GM23338 (cell line): ENCODE measurements at regions not wholly inside any gene's neighbourhood (a gene's known extent, or its start where the extent isn't known, plus 50 kb on each side); places are given as distances from the start of the nearest gene placed in this dataset.

ENCODE experiments used
- ATAC-seq: fragments of 200-7000 bp; cut with Tn5 transposase; 3 replicates; pipeline ENCODE4 v1.9.1; 2020
- DNase-seq: peaks from one replicate; pipeline ENCODE4 v3.0.0-alpha.2; 2015; ENCODE audit warnings: low spot score
- H2AFZ ChIP-seq: fragments of 200-600 bp; sonication (generic); 2 replicates; pipeline ENCODE4 v1.8.0; 2016; ENCODE audit warnings: antibody characterized with exemption, mild to moderate bottlenecking, moderate library complexity
- H3F3A ChIP-seq: fragments of 200-600 bp; sonication (generic); replicated peaks from 2 replicates; pipeline ENCODE4 v1.8.0; 2017; ENCODE audit warnings: antibody characterized with exemption, mixed run types, low read depth
- H3K27ac ChIP-seq: fragments of 200-600 bp; sonication (generic); 2 replicates; pipeline ENCODE4 v1.6.1; 2016; ENCODE audit warnings: low read depth
- H3K27me3 ChIP-seq: fragments of 200-600 bp; sonication (generic); 2 replicates; pipeline ENCODE4 v1.8.0; 2016; ENCODE audit warnings: mild to moderate bottlenecking, mixed run types, moderate library complexity; ENCODE audit not compliant: insufficient read depth
- H3K36me3 ChIP-seq: fragments of 200-600 bp; sonication (generic); 2 replicates; pipeline ENCODE4 v1.8.0; 2016; ENCODE audit warnings: mild to moderate bottlenecking; ENCODE audit not compliant: insufficient read depth
- H3K4me1 ChIP-seq: fragments of 200-600 bp; sonication (generic); 2 replicates; pipeline ENCODE4 v1.8.0; 2016; ENCODE audit warnings: mild to moderate bottlenecking, moderate library complexity; ENCODE audit not compliant: insufficient read depth
- H3K4me2 ChIP-seq: fragments of 200-600 bp; sonication (generic); 2 replicates; pipeline ENCODE4 v1.7.1; 2017; ENCODE audit warnings: mixed run types
- H3K4me3 ChIP-seq: fragments of 200-600 bp; sonication (generic); 2 replicates; pipeline ENCODE4 v1.6.1; 2016; ENCODE audit warnings: mixed run types
- H3K79me2 ChIP-seq: fragments of 200-600 bp; sonication (generic); replicated peaks from 2 replicates; pipeline ENCODE4 v1.8.0; 2017; ENCODE audit warnings: mild to moderate bottlenecking; ENCODE audit not compliant: insufficient read depth
- H3K9me2 ChIP-seq: fragments of 200-600 bp; sonication (generic); 2 replicates; pipeline ENCODE4 v1.8.0; 2017; ENCODE audit not compliant: insufficient read depth
- H4K20me1 ChIP-seq: fragments of 200-600 bp; sonication (generic); replicated peaks from 2 replicates; pipeline ENCODE4 v1.8.0; 2017; ENCODE audit warnings: mild to moderate bottlenecking; ENCODE audit not compliant: insufficient read depth
- H3K27ac Mint-ChIP-seq: 2 replicates; pipeline ENCODE4 v1.8.0; 2020; ENCODE audit warnings: inconsistent platforms, mild to moderate bottlenecking, moderate library complexity, mixed read lengths
- H3K27me3 Mint-ChIP-seq: 3 replicates; pipeline ENCODE4 v1.8.0; 2022; ENCODE audit warnings: low read depth, mild to moderate bottlenecking, moderate library complexity, mixed read lengths, inconsistent platforms; ENCODE audit not compliant: insufficient read depth, poor library complexity
- H3K36me3 Mint-ChIP-seq: 3 replicates; pipeline ENCODE4 v1.8.0; 2021; ENCODE audit warnings: low read depth, mild to moderate bottlenecking, inconsistent platforms, moderate library complexity, mixed read lengths
- H3K4me1 Mint-ChIP-seq: 3 replicates; pipeline ENCODE4 v1.8.0; 2020; ENCODE audit warnings: mild to moderate bottlenecking, inconsistent platforms, mixed read lengths
- H3K4me3 Mint-ChIP-seq: 3 replicates; pipeline ENCODE4 v1.8.0; 2021; ENCODE audit warnings: moderate library complexity, mild to moderate bottlenecking, inconsistent platforms, mixed read lengths
- H3K9me3 Mint-ChIP-seq: 3 replicates; pipeline ENCODE4 v1.8.0; 2020; ENCODE audit warnings: moderate library complexity, mild to moderate bottlenecking, inconsistent platforms, mixed read lengths
- CREB1 ChIP-seq: fragments of 250-450 bp; sonication (Bioruptor Pico); IDR thresholded peaks from 2 replicates; pipeline ENCODE4 v1.5.0; 2020; ENCODE audit warnings: low read depth, mild to moderate bottlenecking, moderate library complexity
- EZH2 ChIP-seq: fragments of 200-600 bp; sonication (generic); IDR thresholded peaks from one replicate; pipeline ENCODE4 v1.8.0; 2017; ENCODE audit warnings: antibody characterized with exemption, mild to moderate bottlenecking, low read depth; ENCODE audit not compliant: unreplicated experiment
- EZH2phosphoT487 ChIP-seq: fragments of 200-600 bp; sonication (generic); IDR thresholded peaks from one replicate; pipeline ENCODE4 v1.8.1; 2018; ENCODE audit warnings: antibody characterized with exemption; ENCODE audit not compliant: unreplicated experiment
- JUNB ChIP-seq: IDR thresholded peaks from one replicate; pipeline ENCODE4 v1.6.1; 2016; ENCODE audit warnings: antibody characterized with exemption; ENCODE audit not compliant: unreplicated experiment
- NANOG ChIP-seq: IDR thresholded peaks from 2 replicates; pipeline ENCODE4 v1.6.1; 2016; ENCODE audit warnings: antibody characterized with exemption, borderline replicate concordance
- POLR2AphosphoS5 ChIP-seq: IDR thresholded peaks from 2 replicates; pipeline ENCODE4 v1.6.1; 2016; ENCODE audit warnings: antibody characterized with exemption, low read depth
- REST ChIP-seq: IDR thresholded peaks from one replicate; pipeline ENCODE4 v1.6.1; 2018; ENCODE audit warnings: antibody characterized with exemption; ENCODE audit not compliant: unreplicated experiment
- STAT1 ChIP-seq: IDR thresholded peaks from one replicate; pipeline ENCODE4 v1.6.1; 2016; ENCODE audit warnings: antibody characterized with exemption; ENCODE audit not compliant: unreplicated experiment
- ZNF114 ChIP-seq: fragments of 250-450 bp; sonication (Bioruptor Pico); IDR thresholded peaks from 2 replicates; pipeline ENCODE4 v1.5.0; 2020; ENCODE audit warnings: mild to moderate bottlenecking, moderate library complexity
- ZNF331 ChIP-seq: fragments of 250-450 bp; sonication (Bioruptor Pico); IDR thresholded peaks from 2 replicates; pipeline ENCODE4 v1.5.0; 2020; ENCODE audit warnings: low read depth, mild to moderate bottlenecking, moderate library complexity
- ZNF462 ChIP-seq: fragments of 250-450 bp; sonication (Bioruptor Pico); IDR thresholded peaks from 2 replicates; pipeline ENCODE4 v1.5.0; 2020; ENCODE audit warnings: mild to moderate bottlenecking, moderate library complexity
- TF ChIP-seq, protein P1 (sequence below), 2 experiments: fragments of 200-600 bp in 1 of 2; sonication (generic) in 1 of 2; conservative IDR thresholded peaks; 2 replicates each; pipeline versions ENCODE4 v1.5.1 to v1.6.1; 2016 to 2017; ENCODE audit warnings: antibody characterized with exemption in 2 of 2, low read depth in 2 of 2, mild to moderate bottlenecking in 2 of 2, moderate library complexity in 1 of 2
- TF ChIP-seq, protein P2 (sequence below): IDR thresholded peaks from 2 replicates; pipeline ENCODE4 v1.6.1; 2016; ENCODE audit warnings: antibody characterized with exemption

DNA sequence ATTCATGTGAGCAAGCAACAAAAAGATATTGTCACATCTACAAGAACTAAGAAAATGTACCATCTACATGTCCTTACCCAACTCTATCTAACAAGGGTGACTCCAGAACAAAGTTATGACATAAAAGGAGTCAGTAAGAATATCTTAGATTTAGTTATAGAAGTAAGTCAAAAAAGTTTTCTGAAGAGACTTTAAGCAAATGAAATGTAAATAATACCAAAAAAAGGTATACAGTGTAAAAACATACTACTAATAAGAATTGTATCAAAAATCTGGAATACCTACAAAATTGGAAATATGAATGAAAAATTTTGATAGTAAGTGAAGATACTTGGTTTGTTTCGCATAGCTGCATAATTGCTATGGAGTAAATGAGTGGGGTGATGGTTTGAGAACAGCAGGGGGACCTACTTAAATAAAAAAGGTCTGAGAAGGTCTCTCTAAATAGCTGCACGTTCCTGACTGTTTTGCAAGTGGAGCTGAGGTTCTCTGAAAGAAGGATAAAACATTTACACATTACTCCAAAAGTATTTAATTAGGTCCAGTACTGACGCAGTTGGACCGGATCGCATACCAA is 51.0 kb upstream of the ENPP6 start:
- no peak for ATAC-seq
- Mint-ChIP-seq H3K36me3 (peaks cover 10% of the 10 kb centered on the region), H3K9me3 (peaks cover 17% of the 10 kb centered on the region), H3K27ac (no peak overlapping the region), H3K4me1 (peaks cover 23% of the 10 kb centered on the region), H3K27me3 (peaks cover 24% of the 10 kb centered on the region), H3K4me3 (no peak overlapping the region)
- H4K20me1 ChIP-seq, result no peaks in the 10 kb centered on the region
- TF ChIP-seq, protein P1, sequence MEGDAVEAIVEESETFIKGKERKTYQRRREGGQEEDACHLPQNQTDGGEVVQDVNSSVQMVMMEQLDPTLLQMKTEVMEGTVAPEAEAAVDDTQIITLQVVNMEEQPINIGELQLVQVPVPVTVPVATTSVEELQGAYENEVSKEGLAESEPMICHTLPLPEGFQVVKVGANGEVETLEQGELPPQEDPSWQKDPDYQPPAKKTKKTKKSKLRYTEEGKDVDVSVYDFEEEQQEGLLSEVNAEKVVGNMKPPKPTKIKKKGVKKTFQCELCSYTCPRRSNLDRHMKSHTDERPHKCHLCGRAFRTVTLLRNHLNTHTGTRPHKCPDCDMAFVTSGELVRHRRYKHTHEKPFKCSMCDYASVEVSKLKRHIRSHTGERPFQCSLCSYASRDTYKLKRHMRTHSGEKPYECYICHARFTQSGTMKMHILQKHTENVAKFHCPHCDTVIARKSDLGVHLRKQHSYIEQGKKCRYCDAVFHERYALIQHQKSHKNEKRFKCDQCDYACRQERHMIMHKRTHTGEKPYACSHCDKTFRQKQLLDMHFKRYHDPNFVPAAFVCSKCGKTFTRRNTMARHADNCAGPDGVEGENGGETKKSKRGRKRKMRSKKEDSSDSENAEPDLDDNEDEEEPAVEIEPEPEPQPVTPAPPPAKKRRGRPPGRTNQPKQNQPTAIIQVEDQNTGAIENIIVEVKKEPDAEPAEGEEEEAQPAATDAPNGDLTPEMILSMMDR (conservative IDR thresholded peaks at IDR 0.05; ENCODE audit: low read depth in 2 of 2), result no peak
- TF ChIP-seq ZNF331 (CRISPR knock-in tag) (no peak), STAT1 (no peak), ZNF114 (CRISPR knock-in tag) (no peak), JUNB (no peak), REST (no peak), EZH2phosphoT487 (no peak), EZH2 (no peak), POLR2AphosphoS5 (no peak), ZNF462 (CRISPR knock-in tag) (no peak), NANOG (no peak), CREB1 (CRISPR knock-in tag) (no peak)
- TF ChIP-seq, protein P2, sequence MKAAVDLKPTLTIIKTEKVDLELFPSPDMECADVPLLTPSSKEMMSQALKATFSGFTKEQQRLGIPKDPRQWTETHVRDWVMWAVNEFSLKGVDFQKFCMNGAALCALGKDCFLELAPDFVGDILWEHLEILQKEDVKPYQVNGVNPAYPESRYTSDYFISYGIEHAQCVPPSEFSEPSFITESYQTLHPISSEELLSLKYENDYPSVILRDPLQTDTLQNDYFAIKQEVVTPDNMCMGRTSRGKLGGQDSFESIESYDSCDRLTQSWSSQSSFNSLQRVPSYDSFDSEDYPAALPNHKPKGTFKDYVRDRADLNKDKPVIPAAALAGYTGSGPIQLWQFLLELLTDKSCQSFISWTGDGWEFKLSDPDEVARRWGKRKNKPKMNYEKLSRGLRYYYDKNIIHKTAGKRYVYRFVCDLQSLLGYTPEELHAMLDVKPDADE, result no peak
- no peaks in the 10 kb centered on the region for H3K27me3 ChIP-seq
- DNase-seq, result no peak
- H3K36me3 ChIP-seq, result no peaks in the 10 kb centered on the region
- peaks cover 4% of the 10 kb centered on the region; the same call in 1 of the 2 replicates for H3K9me2 ChIP-seq
- H3K4me1 ChIP-seq, result no peaks in the 10 kb centered on the region
- no peak overlapping the region for H3K4me3 ChIP-seq
- no peak overlapping the region for H2AFZ ChIP-seq
- no peaks in the 10 kb centered on the region; the same call in 1 of the 2 replicates for H3F3A ChIP-seq
- no peaks in the 10 kb centered on the region for H3K79me2 ChIP-seq
- no peak overlapping the region for H3K4me2 ChIP-seq
- H3K27ac ChIP-seq, result no peak overlapping the region
